Activated CD8-positive, alpha-beta memory T cell treated with anti-CD3 and anti-CD28 coated beads for 24 hours (primary cell): ENCODE measurements at regions not wholly inside any gene's neighbourhood (a gene's known extent, or its start where the extent isn't known, plus 50 kb on each side); places are given as distances from the start of the nearest gene placed in this dataset.

Experiments used
- DNase-seq: peaks from one replicate; pipeline ENCODE4 v3.0.0-alpha.2; 2020

DNA sequence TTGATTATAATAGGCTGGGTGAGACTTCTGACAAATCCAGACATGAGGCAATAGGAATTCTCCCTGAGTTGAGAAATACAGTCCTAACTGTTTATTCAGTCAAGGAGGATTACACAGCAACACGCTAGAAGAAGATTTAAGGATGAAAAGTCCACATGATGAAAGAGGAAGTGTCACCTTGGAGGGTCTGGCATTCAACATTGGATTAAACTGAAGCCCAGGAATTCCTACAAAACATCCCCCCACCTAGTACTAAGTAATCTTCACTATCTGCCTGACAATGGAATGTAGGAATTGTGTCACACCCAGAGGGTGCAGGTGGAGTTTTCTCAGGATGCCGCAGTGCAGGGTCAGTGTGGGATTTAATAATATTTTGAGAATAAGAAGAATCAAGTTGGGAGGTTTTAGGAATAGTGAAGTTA, 142.4 kb downstream of the SOCS6 start:
- no peak for DNase-seq

DNA sequence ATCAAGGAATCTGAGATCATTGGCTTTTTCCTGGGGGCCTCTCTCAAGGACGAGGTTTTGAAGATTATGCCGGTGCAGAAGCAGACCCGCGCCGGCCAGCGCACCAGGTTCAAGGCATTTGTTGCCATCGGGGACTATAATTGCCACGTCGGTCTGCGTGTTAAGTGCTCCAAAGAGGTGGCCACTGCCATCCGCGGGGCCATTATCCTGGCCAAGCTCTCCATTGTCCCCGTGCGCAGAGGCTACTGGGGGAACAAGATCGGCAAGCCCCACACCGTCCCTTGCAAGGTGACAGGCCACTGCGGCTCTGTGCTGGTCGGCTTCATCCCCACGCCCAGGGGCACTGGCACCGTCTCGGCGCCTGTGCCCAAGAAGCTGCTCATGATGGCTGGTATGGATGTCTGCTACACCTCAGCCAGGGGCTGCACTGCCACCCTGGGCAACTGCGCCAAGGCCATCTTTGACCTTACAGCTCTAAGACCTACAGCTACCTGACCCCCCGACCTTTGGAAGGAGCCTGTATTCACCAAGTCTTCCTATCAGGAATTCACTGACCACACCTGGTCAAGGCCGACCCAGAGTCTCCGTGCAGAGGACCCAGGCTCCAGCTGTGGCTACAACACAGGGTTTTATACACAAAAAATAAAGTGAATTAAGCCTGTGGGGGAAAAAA, 141.8 kb downstream of the SOCS6 start:
- DNase-seq: no peak

DNA sequence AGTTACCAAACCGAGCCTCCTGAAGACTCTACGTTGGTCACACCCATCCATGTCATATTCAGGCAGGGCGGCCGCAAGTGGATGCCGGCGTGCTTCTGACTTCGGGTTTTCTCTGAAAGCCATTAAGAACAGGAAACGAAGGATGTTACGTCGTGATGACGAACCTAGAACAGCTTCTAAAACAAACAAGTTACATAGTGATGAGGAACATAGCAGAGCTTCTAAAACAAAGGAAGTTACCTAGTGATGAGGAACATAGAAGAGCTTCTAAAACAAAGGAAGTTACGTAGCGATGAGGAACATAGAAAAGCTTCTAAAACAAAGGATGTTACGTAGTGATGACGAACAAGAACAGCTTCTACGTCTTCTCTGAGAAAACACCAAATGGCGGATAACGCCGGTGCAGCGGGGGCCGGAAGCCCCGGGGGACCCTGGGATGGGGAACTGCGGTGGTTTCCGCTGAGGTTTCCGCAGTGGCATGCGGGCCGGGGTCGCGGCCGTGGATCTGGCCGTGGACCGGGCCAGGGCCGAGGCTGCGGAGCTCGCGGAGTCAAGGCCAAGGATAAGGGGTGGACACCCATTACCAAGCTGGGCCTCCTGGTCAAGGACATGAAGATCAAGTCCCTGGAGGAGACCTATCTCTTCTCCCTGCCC, 141.1 kb downstream of the SOCS6 start:
- no peak for DNase-seq

DNA sequence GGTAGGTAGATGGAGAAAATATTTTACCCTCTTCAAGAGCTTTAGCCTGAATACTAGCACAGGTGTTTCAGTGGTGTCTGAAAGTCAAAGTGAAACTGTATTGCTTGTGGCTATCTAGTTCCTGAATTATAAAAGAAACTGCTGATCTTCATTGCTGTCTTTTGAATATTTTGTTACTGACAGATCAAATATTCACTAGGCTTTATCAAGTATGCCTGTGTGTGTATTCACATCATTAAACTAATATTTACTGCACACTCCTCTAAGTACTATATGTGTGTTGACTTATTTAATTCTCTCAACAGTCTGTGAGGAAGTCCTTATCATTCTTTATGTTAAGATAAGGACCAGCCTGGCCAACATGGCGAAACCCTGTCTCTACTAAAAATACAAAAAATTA, 139.6 kb downstream of the SOCS6 start:
- DNase-seq: no peak

DNA sequence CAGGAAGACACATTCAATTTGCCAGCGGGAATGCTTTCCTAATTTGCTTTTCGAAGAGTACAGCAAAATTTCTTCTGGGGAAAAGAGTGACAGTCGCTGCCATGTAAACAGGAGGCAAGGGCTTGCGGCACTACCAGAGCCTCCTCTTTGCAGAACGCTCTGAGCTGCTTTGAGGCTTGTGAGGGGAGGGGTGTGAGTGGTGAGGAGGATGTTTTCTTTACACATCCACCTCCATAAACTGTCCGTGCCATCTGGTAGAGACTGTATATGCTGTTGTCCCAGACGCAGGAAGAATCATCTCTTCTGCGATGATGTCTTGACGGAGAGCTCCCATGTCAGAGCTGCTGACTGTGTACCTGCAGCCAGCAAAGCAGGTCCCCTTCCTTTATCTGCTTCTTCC, 138.0 kb downstream of the SOCS6 start:
- DNase-seq: no peak

DNA sequence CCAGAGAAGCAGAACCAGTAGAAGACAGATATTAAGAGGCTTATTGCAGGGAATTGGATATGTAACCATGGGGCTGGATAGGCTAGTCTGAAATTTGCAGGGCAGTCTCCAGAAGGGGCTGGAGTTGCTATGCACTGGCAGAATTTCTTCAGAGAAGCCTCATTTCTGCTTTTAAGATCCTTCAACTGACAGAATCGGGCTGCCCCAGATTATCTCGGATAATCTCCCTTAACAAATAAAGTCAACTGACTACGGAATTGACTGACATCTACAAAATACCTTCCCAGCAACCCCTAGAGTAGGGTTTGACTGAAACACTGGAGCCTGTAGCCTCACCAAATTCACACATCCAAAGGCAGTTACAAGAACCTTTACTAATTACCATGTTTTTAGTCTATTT, 136.4 kb downstream of the SOCS6 start:
- DNase-seq: no peak

DNA sequence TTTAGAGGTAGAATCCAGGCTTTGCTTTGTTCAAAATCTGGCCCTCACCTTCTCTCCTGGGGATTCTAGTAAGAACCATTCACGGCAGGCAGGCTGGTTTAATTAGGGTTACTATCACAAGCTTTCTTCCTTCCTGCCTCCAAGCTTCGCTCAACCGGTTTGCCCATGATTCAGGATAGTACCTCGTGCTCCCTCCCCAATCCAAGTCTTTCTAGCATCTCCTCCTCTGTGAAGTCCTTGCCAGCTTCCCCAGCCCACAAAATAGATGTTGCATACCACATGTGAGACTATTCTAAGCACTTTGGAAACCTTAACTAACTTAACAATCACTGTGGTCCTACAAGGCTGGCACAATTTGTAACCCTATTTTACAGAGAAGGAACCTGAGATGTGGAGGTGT, 135.1 kb downstream of the SOCS6 start:
- no peak for DNase-seq

DNA sequence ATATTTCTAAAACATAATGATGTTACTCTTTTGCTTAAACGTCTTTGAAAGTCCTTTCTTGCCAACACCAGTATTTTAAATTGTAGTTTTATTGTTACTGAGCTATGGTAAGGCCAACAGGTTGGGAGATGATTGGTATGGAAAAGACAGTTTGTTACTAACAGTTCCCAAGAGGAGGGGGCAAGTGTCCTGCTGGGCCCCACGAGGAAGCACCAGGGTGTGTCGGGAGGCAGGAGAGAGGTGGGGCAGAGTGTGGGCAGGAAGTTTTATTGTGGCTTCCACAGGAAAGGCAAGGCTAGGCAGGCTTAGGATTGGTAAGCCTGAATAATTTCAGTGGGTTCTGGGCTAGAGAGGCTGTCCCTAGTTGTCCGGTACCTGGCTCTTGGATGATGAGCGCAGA, 134.3 kb downstream of the SOCS6 start:
- DNase-seq: no peak

DNA sequence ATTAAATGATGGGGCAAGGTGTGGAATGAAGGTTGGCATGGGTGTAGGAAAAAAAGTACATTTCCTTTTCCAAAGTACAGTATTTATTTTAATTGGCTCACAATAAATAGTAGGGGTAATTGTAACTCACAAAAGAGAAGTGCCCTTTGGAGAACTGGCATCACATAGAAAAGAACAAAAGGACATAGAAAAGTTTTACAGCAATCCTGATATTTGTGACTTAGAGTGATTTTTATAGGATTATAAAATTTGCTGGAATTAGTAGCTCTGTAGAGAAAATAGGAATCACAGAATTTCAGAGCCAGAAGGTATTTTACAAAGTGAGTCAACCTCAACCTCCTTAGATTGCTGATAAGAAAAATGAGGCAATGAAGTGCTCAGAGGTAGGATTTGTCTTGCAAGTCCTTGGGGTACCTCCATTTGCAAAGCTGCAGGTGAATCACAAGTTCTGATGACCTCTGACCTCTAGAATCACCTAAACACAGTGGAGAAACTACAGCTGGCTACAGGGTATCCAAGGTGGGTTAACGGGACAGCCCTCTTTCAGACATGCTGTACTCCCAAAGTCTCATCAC, 133.6 kb downstream of the SOCS6 start:
- DNase-seq: no peak

DNA sequence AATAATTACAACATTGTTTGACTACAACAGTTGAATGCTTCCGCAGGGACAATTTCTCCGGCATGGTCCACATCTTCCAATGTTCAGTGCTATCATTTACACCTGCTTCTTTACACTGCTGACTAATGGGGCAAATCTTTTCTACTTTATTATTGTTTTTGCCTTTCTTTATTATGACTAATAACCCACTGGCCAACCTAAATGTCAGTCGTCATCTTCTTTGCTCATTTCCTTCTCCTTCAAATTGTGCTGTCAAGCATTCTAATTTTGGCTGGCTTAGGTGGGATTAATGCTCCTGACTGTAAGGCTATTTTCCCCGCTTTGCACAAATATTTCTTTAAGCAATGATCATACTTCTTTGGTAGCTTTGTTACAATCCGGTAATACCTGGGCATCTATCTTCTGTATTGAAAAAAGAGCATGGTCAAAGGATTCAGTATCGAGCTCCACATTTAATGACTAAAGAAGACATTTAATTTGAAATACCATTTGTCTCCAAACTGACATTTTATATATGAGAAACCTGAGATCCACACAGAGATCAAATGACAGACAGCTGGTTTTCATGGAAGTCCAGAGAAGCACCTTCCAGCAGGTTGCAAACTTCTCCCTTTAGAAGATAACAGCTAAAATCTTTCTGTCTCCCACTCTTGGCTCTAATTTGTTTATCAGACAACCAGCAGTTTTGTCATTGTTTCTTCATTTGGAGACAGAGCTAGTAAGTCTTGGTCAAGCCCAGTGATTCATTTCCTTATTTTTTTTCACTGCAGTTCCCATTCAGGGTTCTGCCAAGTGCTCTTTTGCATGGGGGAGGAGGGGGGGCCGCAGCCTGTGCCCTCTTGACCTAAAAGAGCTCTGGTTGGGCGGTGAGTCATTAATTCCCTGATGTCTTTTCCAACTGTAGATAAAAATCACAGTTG, 132.9 kb downstream of the SOCS6 start:
- no peak for DNase-seq

DNA sequence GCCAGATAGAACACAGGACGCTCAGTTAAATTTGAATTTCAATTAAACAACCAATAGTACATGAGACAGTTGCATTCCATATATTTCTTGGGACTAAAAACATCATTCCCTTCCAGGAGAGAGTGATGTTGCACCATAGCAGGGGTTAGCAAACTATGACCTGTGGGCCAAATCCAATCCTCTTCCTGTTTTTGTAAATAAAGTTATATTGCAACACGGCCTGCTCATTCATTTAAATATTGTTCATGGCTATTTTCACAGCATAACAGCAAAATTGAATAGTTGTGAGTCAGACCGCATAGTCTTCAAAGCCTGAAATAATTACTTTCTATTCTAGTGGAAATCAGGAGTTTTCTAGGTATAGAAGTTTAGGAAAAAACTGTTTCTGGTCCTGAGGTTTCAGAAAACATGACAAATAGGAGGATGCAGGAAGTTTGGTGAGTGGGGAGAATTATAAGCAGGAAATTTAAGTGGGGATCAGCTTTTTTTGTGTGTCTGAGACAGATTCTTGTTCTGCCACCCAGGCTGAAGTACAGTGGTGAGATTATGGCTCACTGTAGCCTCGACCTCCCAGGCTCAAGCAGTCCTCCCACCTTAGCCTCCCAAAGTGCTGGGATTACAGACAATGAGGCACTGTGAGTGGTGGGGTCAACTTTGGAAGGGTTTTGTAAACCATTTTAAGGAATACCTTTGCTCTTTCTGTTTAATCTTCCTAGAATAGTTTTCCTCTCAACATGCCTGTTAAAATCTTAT, 131.5 kb downstream of the SOCS6 start:
- DNase-seq: no peak

DNA sequence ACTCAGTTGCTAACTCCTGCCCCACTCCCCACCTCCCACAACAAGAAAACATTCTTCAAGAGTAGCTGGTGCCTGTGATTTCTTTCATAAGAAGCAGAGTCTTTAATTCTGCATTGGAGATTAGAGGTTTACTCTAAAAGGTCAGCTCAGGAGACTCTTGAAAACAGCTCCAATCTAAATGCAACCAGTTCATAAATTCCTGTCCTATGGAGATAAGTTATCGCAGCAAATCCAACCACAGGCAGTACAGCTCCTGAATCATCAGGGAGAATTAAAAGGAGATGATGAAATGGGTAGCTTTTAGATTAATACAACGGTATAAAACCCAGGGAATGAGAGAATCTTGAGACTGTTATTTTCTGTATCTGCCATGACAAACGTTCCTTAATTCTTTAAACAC, 130.7 kb downstream of the SOCS6 start:
- DNase-seq: no peak

DNA sequence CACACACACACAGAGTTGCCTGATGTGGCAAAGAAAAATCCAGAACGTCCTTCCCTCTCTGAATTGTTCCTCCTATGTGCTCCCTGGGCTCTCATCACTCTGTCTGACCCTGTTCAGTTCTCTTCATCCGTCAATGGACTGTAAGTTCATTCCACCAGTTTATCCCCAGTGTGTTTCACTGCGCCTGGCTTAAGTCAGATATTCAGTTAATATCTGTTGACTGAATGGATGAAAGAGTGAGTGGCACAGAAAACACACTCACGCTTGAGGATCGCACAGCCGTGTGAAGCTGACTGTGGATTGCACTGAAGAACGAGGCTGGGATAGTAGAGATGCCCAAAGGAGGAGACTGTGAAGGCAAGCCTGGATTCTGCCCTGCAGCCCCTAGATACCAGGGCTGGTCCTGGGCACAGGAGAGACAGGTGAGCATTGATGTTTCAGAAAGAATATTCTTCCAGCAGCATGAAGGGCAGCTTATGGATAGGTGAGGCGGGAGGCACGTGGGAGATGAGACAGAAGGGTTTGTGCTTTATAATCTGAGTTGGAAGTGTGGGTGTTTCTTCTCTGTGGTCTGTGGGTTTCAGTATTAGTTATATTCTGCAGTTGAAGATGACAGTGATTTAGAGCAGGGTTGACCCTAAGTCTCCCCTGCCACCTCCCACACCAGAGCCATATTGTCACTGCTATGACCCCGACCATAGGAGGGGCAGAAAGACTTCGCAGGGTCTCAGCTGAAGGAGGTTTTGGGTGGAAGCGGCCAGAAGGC, 129.9 kb downstream of the SOCS6 start:
- DNase-seq: no peak

DNA sequence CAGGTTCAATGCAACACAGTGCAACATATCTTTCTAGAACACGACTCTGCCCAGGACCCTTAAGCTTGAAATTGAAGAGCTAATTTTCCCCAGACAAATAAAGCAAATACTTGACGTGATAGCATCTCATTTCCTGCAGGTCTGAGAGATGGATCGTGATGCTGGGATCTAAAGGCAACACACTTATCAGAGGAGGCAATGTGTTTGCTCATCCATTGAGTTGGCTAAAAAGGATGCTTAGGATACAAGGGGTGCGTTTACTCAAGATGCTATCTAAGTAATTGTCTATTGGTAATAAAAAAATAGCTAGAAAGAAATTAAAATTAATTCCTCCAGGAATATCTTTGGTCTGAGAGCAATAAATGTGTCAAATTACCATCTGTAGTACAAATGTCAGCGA, 129.0 kb downstream of the SOCS6 start:
- DNase-seq: no peak

DNA sequence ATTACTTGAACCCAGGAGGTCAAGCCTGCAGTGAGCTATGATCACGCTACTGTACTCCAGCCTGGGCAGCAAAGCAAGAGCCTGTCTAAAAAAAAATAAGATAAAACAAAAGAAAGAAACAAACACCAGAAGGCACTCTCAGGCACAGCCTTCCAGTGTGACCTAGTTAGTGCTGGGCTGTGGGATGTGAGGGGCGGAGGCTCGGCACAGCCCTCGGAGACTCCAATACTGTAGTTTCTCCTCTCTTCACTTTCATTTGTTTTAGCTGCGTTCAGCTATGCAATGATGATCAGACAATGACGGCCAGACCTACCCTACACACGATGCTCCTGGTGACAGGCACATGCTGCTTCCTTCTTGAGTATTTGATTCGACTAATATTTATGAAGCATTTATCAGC, 127.7 kb downstream of the SOCS6 start:
- DNase-seq: no peak

DNA sequence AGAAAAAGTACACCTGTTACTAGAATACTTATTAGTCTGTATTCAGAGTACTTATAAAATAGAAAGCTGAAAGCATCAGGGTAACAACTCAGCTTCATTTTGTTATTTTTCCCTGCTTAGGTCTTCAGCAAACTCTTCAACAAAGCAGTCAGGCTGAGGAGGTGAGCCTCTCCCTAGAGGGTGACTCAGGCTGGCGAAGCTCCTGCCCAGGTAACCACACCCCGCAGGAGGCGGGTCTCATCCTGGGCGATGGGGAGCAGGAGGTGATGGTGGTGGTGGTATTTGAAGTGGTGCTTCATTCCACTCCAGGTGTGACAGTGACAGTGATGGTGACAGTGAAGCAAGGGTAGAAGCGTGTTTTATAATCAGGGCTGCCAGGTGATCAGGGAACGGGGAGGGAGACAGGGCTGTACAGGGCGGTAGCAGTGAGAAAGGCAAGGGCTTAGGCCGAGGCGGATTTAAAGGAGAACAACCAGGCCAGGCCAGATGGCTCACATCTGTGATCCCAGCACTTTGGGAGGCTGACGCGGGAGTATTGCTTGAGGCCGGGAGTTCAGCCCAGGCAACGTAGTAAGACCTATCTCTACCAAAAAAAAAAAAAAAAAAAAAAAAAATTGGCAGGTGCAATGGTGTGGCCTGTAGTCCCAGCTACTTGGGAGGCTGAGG, 127.1 kb downstream of the SOCS6 start:
- DNase-seq: no peak

DNA sequence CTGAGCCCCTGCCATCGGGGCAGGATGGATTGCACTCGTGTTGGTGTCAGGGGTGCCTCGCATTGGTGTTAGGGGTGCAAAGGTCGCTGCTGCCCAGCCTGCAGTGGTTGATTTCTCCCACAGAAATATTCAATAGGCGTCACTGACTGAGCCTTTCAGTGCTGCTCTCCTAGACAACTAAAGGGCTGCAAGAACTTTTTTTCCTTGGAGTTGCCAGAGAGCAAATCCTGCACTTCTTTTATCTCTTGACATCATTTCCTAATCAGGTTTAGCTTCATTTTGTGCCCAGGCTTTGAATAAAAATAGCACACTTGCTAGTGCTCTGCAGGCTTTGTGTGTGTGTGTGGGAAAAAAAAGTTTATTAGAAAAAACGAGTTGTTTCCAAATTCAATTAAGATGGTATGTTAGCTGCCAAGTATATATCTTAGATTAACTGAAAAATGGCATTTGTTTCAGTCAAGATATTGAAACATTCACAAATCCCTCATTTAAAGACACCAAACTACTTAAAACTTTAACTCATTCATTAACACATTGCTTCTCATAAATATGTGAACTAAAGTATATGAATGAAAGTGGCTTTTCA, 125.6 kb downstream of the SOCS6 start:
- no peak for DNase-seq

DNA sequence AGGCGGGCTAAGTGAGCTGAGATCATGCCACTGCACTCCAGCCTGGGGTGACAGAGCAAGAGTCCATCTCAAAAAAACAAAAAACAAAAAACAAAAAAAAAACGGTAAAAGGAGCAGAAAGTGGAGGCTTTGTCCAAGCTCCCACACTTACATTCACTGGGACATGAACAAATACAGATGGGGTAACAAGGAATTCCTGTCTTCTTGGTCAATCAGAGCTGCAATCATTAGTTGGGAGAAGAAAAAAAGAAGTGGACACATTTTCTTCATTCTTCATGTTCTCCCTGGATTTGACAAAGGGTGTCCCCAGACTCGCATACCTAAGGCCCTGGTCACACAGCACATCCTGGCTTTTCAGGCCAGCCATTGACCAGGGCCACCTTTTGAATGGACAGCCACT, 124.6 kb downstream of the SOCS6 start:
- no peak for DNase-seq

DNA sequence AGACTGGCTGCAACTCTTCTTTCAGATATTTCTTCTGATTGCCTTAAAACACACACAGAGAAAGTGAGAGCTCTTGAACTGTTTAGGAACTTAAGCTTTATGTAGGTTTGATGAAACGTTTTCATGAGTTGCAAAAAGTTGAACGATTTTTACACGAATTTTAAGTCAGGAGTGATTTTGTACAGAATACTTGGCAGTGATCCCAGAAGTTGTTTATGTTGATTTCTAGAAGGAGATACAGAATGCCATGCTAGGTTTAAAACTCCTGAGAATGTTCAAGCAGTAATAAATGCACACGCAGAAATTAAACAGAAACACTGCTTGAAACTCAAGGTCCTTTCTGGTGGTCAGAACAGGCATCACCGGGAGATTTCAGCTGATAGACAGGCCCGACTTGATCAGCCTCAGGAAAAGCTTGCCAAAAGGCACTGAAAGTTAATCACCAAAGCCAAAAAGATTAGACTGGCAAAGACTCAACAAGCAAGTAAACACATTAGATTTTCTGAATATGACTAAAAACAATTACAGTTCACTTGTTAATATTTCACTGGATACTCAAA, 123.1 kb downstream of the SOCS6 start:
- no peak for DNase-seq

DNA sequence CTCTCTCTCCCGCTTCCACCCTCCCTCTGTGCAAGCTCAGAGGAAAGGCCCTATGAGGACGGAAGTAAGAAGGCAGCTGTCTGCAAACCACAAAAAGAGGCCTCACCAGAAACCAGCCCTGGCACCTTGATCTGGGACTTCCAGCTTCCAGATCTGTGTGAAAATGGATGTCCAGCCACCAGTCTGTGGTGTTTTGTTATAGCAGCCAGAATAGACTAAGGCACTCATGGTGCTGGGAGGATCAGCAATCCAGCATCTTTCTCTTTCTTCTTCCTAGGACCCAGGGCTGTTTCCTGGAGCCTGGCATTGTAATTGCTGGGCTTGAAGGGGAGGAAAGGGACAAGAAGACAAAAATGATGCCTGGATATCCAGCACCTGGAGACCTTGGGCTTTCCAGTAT, 122.5 kb downstream of the SOCS6 start:
- DNase-seq: no peak

DNA sequence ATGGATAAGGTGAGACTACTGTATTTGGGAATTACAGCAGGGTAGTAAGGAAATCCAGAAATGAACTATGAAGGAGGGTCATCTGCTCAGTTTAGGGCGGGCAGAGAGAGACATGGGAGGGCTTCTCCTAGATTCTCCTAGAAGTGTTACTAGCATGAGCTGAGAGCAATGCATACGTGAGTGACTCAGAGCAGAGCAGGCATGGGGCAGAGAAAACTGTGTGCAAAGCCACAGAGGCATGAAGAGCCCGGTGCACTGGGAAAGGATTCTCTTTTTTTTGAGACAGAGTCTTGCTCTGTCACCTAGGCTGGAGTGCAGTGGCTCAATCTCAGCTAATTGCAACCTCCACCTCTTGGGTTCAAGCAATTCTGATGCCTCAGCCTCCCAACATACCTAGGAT, 116.2 kb downstream of the SOCS6 start:
- DNase-seq: no peak
